Adrenal gland (tissue), 9 donors: ENCODE measurements at regions not wholly inside any gene's neighbourhood (a gene's known extent, or its start where the extent isn't known, plus 50 kb on each side); places are given as distances from the start of the nearest gene placed in this dataset.

ENCODE experiments used
- DNase-seq, 7 donors: peaks; one replicate each; pipeline ENCODE4 v3.0.0-alpha.2; 2019 to 2020
- H3K27ac ChIP-seq, 5 donors: fragments of 200-600 bp; sonication (generic) in 4 of 5; 1 replicate in 3 of 5; 2 replicates in 2 of 5; pipeline versions ENCODE4 v1.5.1 to v1.8.0; 2016 to 2020; ENCODE audit warnings: mild to moderate bottlenecking in 1 of 5
- H3K27me3 ChIP-seq: fragments of 200-600 bp; 2 replicates; pipeline ENCODE4 v1.8.0; 2021
- H3K36me3 ChIP-seq, 2 donors: fragments of 200-600 bp; replicated peaks in 1 of 2; 1 replicate in 1 of 2; 2 replicates in 1 of 2; pipeline versions ENCODE4 v1.5.1 to v1.8.0; 2018 to 2022
- H3K4me1 ChIP-seq, 2 donors: fragments of 200-600 bp; replicated peaks in 1 of 2; 1 replicate in 1 of 2; 2 replicates in 1 of 2; pipeline versions ENCODE4 v1.5.1 to v1.8.0; 2018 to 2021
- H3K4me3 ChIP-seq, 4 donors: fragments of 200-600 bp; sonication (generic) in 3 of 4; one replicate each; pipeline ENCODE4 v1.5.1; 2016 to 2018
- H3K9me3 ChIP-seq, 3 donors: fragments of 200-600 bp; sonication (generic) in 1 of 3; replicated peaks in 1 of 3; 1 replicate in 2 of 3; 2 replicates in 1 of 3; pipeline versions ENCODE4 v1.5.1 to v1.8.0; 2016 to 2021
- CTCF ChIP-seq, 6 experiments: fragments of 450-650 bp in 4 of 6; fragments of 200-600 bp in 2 of 6; sonication (generic) in 1 of 6; IDR thresholded peaks; 1 replicate in 5 of 6; 2 replicates in 1 of 6; pipeline versions ENCODE4 v1.5.1 to v1.8.0; 2016 to 2021; ENCODE audit warnings: antibody characterized with exemption in 6 of 6, mild to moderate bottlenecking in 2 of 6, moderate library complexity in 1 of 6
- POLR2A ChIP-seq, 2 donors: fragments of 450-650 bp; IDR thresholded peaks; one replicate each; pipeline ENCODE4 v1.6.1; 2017; ENCODE audit warnings: antibody characterized with exemption in 2 of 2, mild to moderate bottlenecking in 2 of 2, moderate library complexity in 1 of 2
- WGBS, 4 donors: extraction: QIAGEN DNeasy Blood & Tissue Kit in 2 of 4; methylation state at CpG; one replicate each; pipeline versions ENCODE4 v1.1.5 to v1.1.7; 2013 to 2017; 5-methylcytosine and 5-hydroxymethylcytosine counted together
- intact Hi-C, 2 donors: fragments of 100-400 bp; cut with DNase I; formaldehyde crosslinking; loops; one replicate each; pipeline versions ENCODE4 v1.14.1 to v1.15.0; 2022 to 2023
- donor health status: healthy with polysubstance abuse.
- donor health status: Bipolar disorder and iron deficiency.
- donor health status: DM: yes; HTN: yes; CAD: no.
- donor health status: DM: no; HTN: no; CAD: no.
- donor health status: DM: no; HTN: no; CAD: no.

- TF ChIP-seq CTCF (IDR thresholded peaks at IDR 0.05) (no peak), POLR2A (IDR thresholded peaks at IDR 0.05) (no peak)
- no peak for DNase-seq
- Histone ChIP-seq H3K9me3 (no peaks in the 10 kb centered on the region), H3K27me3 (no peaks in the 10 kb centered on the region), H3K27ac (no peak overlapping the region), H3K4me1 (no peaks in the 10 kb centered on the region), H3K36me3 (no peaks in the 10 kb centered on the region), H3K4me3 (no peak overlapping the region)
- intact Hi-C loops, result no loop called here
- WGBS, 4 donors, result 71 to 85% (median 83%) methylated on average over 4 of the region's 4 CpGs
Measured at GRCh38 chr3:63048367-63049326, 173.4 kb upstream of the CADPS start.

GRCh38 chr3:63050548-63051177, 175.4 kb upstream of the CADPS start:
- no peaks in the 10 kb centered on the region for H3K9me3 ChIP-seq
- WGBS, 4 donors, result 59 to 61% (median 60%) methylated on average over 8 of the region's 8 CpGs
- no peaks in the 10 kb centered on the region for H3K4me1 ChIP-seq
- no peak overlapping the region for H3K27ac ChIP-seq
- H3K4me3 ChIP-seq, result no peak overlapping the region
- no peak for DNase-seq
- H3K36me3 ChIP-seq, result no peaks in the 10 kb centered on the region
- H3K27me3 ChIP-seq, result no peaks in the 10 kb centered on the region
- no peak for TF ChIP-seq CTCF (IDR thresholded peaks at IDR 0.05)
- no peak for TF ChIP-seq POLR2A (IDR thresholded peaks at IDR 0.05)
- intact Hi-C loops, result no loop called here

GRCh38 chr3:63051920-63052319, 176.7 kb upstream of the CADPS start:
- no peak for DNase-seq
- H3K36me3 ChIP-seq, result no peaks in the 10 kb centered on the region
- H3K27me3 ChIP-seq, result no peaks in the 10 kb centered on the region
- TF ChIP-seq CTCF (IDR thresholded peaks at IDR 0.05) (no peak), POLR2A (IDR thresholded peaks at IDR 0.05) (no peak)
- H3K27ac ChIP-seq, result no peak overlapping the region
- intact Hi-C loops, result no loop called here
- H3K4me3 ChIP-seq, result no peak overlapping the region
- H3K9me3 ChIP-seq, result no peaks in the 10 kb centered on the region
- no peaks in the 10 kb centered on the region for H3K4me1 ChIP-seq
- WGBS, 4 donors, result 16 to 30% (median 22%) methylated on average over 5 of the region's 5 CpGs

- TF ChIP-seq POLR2A (IDR thresholded peaks at IDR 0.05) (no peak), CTCF (IDR thresholded peaks at IDR 0.05) (no peak)
- DNase-seq, result no peak
- no peaks in the 10 kb centered on the region for H3K4me1 ChIP-seq
- no peak overlapping the region for H3K4me3 ChIP-seq
- intact Hi-C loops, result no loop called here
- H3K9me3 ChIP-seq, result no peaks in the 10 kb centered on the region
- no peaks in the 10 kb centered on the region for H3K27me3 ChIP-seq
- H3K36me3 ChIP-seq, result no peaks in the 10 kb centered on the region
- 0 to 42% (median 18%) methylated on average over 1 of the region's 1 CpG for WGBS, 4 donors
- H3K27ac ChIP-seq, result no peak overlapping the region
Measured at GRCh38 chr3:63056932-63057331, 181.7 kb upstream of the CADPS start.
